HG03378 (cell line): ENCODE measurements at regions not wholly inside any gene's neighbourhood (a gene's known extent, or its start where the extent isn't known, plus 50 kb on each side); places are given as distances from the start of the nearest gene placed in this dataset.
A peak's percentile ranks its signal among the peaks of the same experiment; 100 is the strongest.
"Not testable (repeated sequence)": the region's sequence is repeated elsewhere in the genome, so short reads cannot be mapped to it uniquely, and the experiment has no call there.

Source experiments
- ATAC-seq: cut with Tn5 transposase; IDR thresholded peaks from one replicate; pipeline ENCODE4 v1.9.1; 2021; ENCODE audit warnings: mild to moderate bottlenecking, moderate library complexity; ENCODE audit not compliant: unreplicated experiment

GRCh38 chr5:82905986-82906385 lies 171.2 kb downstream of the TMEM167A start:
- no peak for ATAC-seq

DNA sequence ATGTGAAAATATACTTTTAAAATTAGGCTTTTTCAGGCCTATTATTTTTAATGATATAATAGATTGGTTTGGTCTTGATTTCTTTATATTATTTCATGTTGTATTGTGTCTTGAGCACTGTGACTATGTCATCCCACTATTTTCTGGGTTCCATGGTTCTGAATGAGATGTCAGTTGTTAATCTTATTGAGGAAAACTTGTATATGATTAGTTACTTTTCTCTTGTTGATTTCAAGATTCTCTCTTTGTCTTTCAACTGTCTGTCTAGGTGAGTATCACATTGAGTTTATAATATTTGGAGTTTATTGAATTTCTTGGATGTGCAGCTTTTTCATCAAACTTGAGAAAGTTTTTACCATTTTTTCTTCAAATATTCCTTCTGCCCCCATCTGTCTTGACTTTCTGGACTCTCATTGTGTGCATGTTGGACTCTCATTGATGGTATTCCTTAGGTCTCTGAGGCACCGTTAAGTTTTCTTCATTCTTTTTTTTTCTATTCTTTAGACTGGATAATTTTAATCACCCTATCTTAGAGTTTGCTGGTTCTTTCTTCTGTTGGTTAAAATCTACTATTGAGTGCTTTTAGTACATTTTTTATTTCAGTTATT lies 175.8 kb downstream of the TMEM167A start:
- no peak for ATAC-seq

DNA sequence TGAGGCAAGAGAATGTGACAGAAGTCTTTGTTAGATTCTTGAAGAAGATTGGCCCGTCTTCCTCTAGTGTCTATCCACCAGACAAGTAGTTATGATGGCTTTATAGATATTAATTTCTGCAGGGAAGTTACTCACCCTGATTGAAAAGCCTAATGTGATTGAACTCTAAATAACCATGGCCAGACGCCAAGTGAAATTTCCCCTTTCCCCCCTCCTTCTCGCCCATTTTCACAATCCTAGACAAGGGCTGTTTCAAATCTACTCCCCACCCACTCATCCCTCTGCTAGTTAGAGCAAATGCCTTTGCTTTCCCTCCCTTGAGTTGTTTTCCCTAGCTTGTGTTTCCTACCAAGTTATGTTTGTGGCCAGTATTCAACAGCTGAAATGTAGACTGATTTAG lies 182.5 kb downstream of the TMEM167A start:
- no peak for ATAC-seq

DNA sequence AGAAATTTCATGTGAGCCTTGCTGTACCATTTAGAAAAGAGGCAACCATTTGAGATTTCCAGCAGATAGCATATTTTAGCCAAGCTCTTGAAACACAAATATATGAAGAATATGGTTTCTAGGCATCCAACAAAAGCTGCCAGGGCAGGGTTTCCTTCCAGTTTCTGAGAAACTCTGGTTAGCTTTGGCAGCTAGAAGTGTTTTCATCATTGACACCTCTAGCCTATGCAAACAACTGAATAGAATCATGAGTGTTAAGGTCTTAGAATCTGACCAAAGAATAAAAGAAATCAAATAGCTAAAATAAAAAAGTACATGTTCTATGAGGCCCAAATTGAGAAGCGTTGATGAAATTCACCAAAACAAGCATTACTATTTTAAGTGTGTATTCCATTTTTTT lies 188.1 kb downstream of the TMEM167A start:
- no peak for ATAC-seq

DNA sequence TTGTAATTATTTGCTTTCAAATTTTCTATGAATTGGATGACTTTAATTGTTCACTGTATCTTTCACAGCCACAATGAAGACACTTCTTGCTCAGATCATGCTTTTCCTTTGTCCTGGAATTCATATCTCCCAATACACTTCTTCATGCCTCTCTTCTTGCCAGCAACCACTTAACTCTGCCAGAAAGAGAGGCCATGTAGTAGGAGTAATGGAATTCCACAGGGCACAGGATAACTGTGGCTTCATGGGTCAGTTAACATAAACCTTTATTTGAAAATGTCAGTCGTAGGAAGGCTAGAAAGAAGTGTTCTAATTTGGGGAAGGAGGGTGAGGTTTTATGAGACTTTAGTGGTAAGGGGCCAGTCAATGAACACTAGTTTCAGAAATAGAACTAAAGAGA lies 190.3 kb downstream of the TMEM167A start:
- ATAC-seq = no peak

DNA sequence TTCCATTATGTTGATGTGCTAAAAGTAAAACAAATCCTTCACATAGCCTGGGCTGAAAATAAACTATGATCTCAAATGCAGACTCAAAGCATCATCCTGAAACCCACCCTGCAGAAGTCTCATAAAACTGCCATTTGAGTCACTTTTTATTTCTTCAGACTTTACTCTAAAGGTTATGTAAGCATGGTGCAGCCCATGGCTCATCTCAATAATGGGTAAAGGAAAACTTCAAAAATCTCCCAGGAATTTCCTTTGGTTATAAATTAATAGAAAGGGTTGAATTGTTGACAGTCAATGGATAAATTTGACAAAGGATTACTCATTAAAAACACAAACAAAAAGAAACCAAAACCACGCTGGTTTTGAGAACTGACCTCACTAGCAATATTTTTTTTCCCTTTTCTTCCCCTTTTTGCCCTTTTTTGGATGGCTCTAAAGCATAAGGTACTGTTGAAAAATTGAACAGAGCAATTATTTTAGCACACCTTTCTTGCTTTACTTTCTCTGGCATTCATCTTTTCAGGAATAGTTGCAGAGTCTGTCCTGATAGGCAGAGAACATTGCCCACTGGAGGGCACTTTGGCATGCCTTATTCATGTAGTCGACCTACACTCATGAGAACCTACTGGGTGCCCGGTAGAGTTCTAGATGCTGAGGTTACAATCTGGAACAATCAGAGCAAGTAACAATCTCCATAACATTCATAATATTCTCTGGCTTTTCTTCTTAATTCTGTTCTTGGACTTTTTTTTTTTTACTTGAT lies 191.4 kb downstream of the TMEM167A start:
- peak; percentile 58 for ATAC-seq

DNA sequence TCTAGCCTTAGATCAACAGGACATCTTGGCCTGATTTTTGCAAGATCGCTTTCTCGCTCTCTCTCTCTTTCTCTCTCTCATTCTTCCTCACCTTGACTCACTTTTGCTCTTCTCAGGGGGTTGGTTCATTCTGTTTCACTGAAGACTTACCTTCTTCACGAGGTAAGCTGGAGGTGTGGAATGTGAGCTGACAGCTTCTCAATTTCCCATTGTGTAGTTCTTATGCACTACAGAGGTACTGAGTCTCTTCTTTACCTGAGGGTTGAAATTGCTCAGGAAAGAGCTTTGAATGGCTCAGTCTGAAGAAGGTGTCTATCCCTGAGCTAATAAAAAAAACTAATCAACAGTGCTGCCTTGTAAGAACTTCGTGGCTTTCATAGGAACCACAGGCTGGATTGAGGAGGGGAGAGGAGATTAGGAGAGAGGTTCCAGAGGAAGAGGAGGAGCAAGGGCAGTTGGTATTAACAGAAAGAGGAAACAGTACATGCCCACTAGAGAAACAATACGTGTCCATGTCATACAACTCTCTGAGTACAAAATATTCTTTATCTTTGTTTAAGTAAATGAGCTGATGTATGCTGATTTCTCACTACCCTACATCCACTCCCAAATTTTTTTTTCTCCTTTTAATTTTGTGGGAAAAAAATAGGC lies 192.2 kb downstream of the TMEM167A start:
- ATAC-seq = no peak

GRCh38 chr5:82882316-82882715 lies 194.9 kb downstream of the TMEM167A start:
- no peak for ATAC-seq

DNA sequence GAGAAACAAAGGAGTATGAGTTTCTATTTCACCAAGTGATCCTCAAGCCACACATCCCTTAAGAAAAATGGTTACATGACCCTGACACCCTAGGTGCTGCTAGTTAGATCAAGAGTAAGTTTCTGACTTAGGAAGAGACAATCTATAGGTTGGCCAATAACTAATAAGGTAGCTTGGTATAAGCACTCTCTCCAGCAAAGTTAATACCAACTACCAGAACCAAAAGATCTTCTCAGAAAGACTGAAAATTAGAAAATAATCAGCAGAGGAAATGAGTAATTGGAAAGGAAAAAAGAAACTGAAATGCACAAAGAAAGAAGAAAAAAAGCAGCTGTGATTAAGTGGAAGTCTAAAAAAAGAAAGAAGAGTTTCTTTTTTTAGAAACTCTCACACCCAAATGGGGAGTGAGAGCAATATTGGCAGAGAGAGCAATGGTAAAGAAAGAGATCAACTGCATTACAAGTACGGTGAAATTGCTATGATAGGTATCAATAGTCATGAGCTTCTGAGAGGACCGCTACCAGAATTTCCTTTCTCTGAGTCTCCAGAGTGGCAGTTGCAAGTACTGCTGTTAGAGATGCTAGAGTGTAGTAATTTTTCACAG lies 195.5 kb downstream of the TMEM167A start:
- no peak for ATAC-seq

DNA sequence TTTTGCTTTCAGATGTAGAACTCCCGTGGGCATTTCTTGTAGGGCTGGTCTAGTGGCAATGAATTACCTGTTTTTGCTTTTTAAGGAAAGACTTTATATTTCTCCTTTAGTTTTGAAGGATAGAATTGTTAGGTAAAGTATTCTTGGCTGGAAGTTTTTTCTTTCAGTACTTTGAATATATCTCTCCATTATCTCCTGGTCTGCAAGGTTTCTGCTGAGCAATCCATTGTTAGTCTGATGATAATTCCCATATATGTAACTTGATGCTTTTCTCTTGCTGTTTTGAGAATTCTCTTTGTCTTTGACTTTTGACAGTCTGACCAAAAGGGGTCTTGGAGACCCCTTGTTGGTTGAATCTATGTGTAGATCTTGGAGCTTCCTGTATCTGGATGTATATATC lies 198.1 kb downstream of the TMEM167A start:
- ATAC-seq = no peak

- ATAC-seq = no peak
Observed at GRCh38 chr5:82873452-82873851, 203.7 kb downstream of the TMEM167A start.

- ATAC-seq = not testable (repeated sequence)
Observed at GRCh38 chr5:82872321-82873288, 204.6 kb downstream of the TMEM167A start.

GRCh38 chr5:82865625-82866024 lies 211.6 kb downstream of the TMEM167A start:
- no peak for ATAC-seq

- ATAC-seq = no peak
Observed at GRCh38 chr5:82863266-82863665, 213.9 kb downstream of the TMEM167A start.

DNA sequence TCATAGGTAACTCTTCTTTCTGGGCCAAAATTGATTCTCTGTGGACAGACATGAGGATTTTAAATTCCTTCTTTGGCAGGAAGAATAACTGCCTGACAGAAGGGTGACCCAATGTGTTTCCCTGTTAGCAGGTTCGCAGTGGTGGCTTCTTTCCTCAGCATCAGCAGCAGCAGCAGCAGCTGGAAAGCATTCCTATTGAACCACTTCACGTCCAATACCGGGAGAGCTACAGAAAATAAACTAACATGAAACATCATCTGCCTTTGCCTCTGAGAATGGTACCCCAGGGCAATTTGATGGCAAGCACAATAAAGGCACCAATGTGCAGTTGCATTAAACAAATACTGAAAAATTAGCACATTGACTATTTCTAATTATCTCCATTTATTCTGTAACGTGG lies 214.5 kb downstream of the TMEM167A start:
- no peak for ATAC-seq

DNA sequence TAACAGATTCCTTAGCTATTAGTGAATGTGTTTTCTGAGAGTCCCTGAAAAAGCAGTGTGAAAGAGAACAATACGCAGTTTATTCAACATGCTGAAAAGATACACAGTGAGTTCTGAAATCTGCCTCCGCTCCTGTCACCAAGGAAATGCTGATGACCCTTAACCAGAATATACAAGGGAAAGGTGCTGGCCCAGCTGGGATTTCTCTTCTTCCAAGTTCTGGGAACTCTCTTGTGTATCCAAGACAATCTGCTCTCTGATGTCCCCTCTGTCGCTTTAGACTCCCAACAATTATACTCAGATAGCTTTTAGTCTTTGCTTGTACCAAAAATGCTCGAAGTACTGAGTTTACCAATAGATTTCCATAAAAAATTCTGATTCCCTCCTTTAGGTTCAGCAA lies 214.9 kb downstream of the TMEM167A start:
- no peak for ATAC-seq

DNA sequence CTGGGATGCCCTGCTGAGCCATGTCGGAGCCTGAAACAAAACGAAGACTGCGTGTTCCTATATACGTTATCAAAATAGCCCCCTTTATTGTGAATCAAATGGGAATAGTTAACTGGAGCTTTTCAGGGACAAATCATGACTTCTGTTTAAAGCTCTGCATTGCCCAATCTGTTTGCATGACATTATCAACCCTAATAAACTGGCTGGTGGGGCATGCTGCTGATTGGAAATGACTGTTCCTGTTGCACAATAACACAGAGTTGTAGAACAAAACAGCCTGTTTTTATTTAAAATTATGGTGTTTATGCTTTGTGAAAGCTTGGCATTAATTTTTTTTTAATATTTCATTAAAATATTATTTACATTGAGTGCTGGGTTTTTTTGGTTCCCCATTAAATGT lies 215.5 kb downstream of the TMEM167A start:
- ATAC-seq = no peak

DNA sequence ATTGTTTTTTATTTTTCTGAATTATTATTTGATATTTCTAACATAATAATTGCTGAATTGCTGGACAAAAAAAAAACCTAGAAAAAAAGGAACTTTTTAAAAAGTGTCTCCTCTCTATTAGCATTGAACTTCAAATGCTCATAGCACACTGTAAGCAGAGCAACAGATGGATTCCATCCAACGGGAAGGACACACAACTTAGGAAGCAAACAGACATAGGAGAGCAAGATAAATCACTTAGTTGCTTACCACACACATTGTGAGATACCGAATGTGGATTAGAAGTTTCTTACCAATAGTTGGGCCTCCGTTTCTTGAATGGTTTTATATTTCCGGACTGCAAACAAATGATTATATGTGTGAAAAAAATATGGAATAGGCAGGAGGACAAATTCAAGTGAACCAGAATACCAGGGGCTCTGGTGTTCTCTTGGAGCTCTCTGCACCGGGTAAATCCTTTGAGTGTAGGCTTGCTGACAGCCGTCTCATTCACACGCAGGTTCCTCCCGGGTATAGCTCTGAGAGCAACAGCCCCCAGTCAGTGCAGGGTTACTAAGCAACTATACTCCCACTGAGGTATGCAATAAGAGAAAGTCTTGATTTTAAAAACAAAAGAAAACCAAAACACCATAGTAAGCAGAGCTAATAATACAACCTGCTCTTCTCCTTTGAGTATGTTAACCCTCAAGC lies 217.6 kb downstream of the TMEM167A start:
- ATAC-seq = no peak

- ATAC-seq = no peak
Observed at GRCh38 chr5:82858151-82859025, 218.8 kb downstream of the TMEM167A start.
